NCI-H345 treated with DMSO at 0.1 percent for 48 hours (cell line): ENCODE measurements at regions not wholly inside any gene's neighbourhood (a gene's known extent, or its start where the extent isn't known, plus 50 kb on each side); places are given as distances from the start of the nearest gene placed in this dataset.
"Not testable (repeated sequence)": the region's sequence is repeated elsewhere in the genome, so short reads cannot be mapped to it uniquely, and the experiment has no call there.

Source experiments
- DNase-seq: peaks from one replicate; lab custom pipeline; 2025; ENCODE audit not compliant: unreplicated experiment; lab: John Stamatoyannopoulos, UW

DNA sequence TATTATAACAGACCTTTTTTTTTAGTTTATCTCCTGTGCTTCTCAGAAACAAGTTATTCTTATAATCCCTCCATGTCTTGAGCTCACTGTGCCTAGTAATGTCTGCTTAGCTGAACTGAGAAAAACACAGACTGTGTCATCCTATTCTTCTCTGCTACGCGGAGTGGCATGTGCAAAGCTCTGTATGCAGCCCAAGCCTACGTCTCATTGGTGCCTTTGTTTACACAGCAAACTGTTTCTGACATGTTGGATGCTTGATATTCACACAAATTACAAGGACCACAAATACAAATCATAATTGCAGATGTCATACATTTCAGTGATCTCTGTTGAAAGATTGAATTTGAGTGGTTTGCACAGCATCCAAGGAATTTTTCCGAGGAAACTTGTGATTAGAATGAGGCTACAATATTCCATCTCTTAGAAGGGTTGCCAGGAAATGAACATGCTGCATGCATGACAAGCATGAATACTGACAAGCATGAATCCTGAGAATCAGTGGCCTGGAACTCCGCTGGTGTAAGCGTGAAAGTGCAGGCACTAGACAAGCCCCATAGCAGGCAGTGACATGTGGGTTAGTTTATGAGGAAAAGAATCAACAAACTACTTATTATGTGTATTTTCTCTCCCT is 128.4 kb upstream of the SGK1 start:
- peak; percentile 24 for DNase-seq

DNA sequence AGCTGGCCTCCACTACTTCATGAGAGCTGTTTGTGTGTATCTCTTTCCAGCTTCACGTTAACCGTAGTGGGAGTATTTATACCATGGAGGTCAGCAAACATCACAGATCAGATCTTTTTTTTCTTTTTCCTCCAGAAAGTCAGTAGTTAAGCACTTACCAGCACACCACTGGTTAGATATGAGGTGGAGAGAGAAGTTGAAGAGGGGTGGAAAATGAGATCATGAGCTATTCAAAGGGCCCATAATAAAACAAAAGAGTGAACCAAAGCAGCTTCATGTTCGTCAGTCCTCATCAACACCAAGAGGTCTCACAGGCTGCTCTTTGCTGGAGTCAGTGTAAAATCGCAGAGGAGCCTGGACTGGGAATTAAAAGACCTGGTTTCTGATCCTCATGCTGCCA is 125.1 kb upstream of the SGK1 start:
- no peak for DNase-seq

GRCh38 chr6:134442073-134442472 is 124.2 kb upstream of the SGK1 start:
- DNase-seq = no peak

GRCh38 chr6:134438837-134439236 is 120.9 kb upstream of the SGK1 start:
- no peak for DNase-seq

- DNase-seq = no peak
Measured at GRCh38 chr6:134437376-134437775, 119.5 kb upstream of the SGK1 start.

DNA sequence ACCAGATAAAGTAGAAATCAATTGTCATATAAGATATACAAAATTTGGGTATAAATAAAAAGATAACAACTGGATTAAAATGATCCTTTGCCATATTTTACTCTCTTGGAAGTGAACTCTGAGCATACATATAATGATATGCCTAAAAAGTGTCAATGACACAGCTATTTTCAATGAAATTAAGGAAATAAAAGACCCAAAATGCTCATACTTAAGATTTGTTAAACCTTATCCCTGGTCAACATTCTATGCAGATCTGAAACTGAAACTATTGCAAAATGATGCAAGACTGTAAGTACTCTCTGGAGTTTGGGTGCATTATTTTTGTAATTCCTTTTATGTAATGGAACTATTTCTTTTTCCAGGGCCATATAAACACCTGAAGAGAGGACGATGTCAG is 119.0 kb upstream of the SGK1 start:
- no peak for DNase-seq

DNA sequence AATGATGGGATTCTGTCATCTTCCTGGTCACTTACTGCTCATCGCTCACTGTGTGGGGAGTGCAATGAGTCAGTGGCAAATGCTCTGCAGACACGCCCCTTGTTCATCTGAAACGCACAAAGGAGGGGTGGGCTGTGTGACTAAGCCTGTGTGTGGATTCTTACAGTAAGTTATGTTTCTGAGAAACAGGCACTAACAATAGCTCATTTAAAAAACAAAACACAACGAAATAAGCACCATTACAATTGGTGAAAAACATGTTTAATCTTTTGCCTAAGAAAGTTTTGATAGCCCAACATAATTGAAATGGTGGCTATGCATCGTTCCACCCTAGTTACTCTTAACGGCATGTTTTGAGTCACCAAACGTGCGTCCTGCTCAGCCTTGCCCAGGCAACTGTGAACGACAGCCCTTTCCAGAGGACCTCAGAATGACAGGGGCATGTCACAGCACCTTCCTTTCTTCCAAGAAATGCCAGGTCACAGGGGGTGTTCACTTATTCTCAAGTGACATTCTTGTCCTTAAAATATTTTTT is 118.4 kb upstream of the SGK1 start:
- DNase-seq = no peak

DNA sequence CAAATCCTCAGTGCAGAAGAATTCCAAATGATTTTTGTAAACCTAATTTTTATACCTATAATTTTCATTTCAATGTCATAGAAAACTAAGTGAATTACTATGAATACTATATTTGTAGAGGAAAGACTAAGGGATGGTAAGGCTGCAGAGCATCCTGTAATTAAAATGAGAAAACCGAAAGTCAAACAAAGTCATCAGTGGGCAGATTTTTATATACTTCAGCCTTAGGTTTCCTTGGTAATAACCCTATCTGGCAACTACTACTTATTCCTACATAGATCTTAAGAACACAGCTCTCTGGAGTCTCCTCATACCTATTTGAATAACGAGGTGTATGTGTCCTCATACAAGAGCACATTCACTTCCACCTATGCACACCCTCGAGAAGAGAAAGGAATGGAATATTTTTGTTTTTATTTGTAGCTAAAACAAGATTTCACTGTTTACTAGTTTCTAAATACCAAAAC is 117.9 kb upstream of the SGK1 start:
- no peak for DNase-seq

DNA sequence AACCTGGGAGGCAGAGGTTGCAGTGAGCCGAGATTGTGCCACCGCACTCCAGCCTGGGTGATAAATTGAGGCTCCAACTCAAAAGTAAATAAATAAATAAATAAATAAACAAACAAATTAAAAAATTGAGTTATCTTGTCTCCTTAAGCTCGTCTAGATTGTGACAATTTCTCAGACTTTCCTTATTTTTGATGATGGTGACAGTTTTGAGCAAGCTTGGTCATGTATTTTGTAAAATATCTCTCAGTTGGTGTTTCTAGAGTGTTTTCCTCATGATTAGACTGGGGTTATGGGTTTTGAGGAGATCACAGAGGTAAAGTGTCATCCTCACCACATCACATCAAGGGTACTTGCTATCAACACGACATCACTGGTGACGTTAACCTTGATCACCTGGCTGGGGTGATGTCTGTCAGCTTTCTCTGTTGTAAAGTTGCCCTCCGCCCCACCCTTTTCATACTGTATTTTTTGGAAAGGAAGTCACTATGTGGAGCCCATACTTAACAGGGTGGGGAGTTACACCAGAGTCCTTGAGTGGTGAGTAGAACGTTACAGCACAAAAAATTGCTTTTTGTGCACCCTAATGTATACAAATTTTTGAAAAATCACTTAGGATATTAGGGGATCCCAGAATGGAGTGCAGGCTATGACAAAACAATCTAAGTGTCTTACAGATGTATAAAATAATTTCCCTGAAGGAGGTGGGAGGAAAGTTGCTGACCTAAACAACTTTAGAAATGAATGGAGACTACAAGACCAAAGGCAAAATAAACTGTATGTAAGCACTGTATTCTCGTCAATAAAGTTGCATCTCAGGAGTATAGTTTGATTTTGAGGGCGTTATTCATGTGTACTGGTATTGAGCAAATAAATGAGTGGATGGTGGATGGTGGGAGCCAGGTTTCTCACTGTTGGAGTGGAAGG is 116.4 kb upstream of the SGK1 start:
- no peak for DNase-seq

- DNase-seq = no peak
Measured at GRCh38 chr6:134432036-134432435, 114.1 kb upstream of the SGK1 start.

GRCh38 chr6:134431421-134431859 is 113.5 kb upstream of the SGK1 start:
- DNase-seq = no peak

DNA sequence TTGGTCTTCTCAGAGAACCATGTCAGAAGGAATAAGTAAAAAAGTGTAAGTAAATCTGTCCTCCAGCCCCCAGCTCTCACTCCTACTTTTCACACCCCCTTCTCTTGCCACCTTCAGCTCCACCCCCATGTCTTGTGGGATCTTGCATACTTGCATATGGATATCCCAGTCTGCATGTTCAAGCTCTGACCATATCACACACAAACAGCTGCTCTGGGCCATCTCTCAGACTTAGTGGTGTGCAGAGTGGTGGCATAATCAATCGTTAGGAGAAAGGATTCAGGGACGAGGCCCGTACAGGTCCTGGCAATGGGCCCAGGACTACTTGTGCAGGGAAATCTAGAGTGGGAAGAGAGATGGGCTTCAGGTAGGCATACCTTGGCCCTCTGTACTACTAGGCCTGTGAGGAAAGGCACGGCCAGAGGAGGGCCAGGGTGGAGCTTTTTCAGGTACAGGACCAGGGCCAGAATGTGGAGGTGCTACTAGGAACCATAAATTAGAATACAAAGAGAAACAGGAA is 112.0 kb upstream of the SGK1 start:
- no peak for DNase-seq

DNA sequence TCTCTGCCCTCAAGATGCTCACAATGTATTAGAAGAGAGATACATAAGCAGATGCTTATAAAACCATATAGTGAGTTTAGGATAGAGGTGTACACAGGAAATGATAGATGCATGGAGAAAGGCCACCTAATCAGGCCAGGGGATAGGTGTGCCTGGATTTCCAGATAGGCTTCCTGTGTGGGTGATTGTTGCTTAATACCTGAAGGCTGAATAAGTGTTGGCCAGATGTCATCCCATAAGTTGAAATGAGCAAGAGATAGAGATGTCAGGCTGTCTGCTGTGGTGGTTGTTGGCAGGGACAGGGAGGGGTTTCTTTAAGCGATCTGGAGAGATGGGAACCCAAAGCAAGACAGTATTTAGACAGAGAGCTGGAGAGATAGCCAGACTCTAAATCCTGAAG is 109.8 kb upstream of the SGK1 start:
- no peak for DNase-seq

GRCh38 chr6:134426623-134427022 is 108.7 kb upstream of the SGK1 start:
- DNase-seq = no peak

GRCh38 chr6:134425917-134426316 is 108.0 kb upstream of the SGK1 start:
- not testable (repeated sequence) for DNase-seq

DNA sequence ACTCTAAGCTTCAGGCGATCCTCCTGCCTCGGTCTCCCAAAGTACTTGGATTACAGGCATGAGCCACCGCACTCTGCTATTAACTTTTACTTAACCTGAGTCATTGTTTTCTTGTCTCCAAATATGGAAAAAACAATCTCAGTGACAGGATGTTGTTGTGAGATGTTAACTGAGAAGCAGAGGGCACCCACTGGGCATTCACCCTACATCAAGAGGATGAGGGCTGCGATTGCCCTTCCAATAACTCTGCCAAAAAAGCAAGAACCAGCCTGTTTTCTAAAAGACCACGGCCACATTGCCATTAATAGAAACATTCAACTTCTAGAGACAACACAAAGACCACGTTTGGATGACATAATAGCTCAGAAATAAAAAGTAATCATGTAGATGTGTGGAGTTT is 107.6 kb upstream of the SGK1 start:
- DNase-seq = no peak

GRCh38 chr6:134424798-134425170 is 106.9 kb upstream of the SGK1 start:
- no peak for DNase-seq

GRCh38 chr6:134424165-134424797 is 106.4 kb upstream of the SGK1 start:
- DNase-seq = no peak

DNA sequence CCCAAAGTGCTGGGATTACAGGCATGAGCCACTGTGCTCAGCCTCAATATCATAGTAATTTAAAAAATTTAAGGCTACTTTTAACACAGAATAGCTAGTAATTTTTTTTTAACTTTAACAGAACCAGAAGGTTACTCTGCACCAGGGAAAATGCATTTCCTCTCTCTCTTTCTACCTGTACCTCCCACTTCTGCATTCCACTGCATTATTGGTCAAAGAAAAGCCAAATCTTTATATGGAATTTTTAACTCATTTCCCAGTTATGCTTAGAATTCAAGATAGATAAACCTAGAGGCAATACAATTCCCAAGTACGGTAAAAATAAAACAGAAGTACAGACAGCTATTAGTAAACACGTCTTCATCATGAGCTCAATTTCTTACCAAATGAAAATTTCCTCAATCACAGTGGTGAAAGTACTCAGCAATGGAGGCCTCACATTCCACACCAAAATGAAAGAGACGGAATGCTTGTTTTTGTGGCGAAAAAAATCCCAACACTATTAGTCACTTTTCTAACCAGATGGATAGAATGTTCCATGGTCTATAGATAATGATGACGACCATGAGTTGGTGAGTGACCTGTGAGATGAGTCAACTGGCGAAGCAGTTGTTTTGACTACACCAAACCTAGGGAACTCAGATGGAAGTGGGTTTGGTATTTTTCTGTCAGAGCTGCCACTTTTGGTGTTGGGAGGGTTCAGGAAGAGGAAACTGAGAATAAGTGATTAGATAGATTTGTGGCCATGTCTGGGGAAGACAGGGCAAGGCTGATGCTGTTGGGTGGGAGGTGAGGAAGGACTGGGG is 104.7 kb upstream of the SGK1 start:
- no peak for DNase-seq

- no peak for DNase-seq
Measured at GRCh38 chr6:134421501-134421900, 103.6 kb upstream of the SGK1 start.
